GM19328 (cell line): ENCODE measurements at regions not wholly inside any gene's neighbourhood (a gene's known extent, or its start where the extent isn't known, plus 50 kb on each side); places are given as distances from the start of the nearest gene placed in this dataset.
"Not testable (repeated sequence)": the region's sequence is repeated elsewhere in the genome, so short reads cannot be mapped to it uniquely, and the experiment has no call there.

Experiments used
- ATAC-seq: cut with Tn5 transposase; IDR thresholded peaks from one replicate; pipeline ENCODE4 v1.9.1; 2021; ENCODE audit warnings: mild to moderate bottlenecking, moderate library complexity; ENCODE audit not compliant: unreplicated experiment

- ATAC-seq = no peak
Observed at GRCh38 chrX:39427492-39427891, 626.2 kb downstream of the MID1IP1 start.

GRCh38 chrX:39427906-39428305 is 626.6 kb downstream of the MID1IP1 start:
- ATAC-seq = no peak

GRCh38 chrX:39430551-39430950 is 629.3 kb downstream of the MID1IP1 start:
- no peak for ATAC-seq

GRCh38 chrX:39431893-39432292 is 630.6 kb downstream of the MID1IP1 start:
- no peak for ATAC-seq

- not testable (repeated sequence) for ATAC-seq
Observed at GRCh38 chrX:39434671-39435070, 633.4 kb downstream of the MID1IP1 start.

- not testable (repeated sequence) for ATAC-seq
Observed at GRCh38 chrX:39436538-39436937, 635.3 kb downstream of the MID1IP1 start.

- no peak for ATAC-seq
Observed at GRCh38 chrX:39437670-39438441, 636.6 kb downstream of the MID1IP1 start.

- ATAC-seq = no peak
Observed at GRCh38 chrX:39438603-39439602, 637.6 kb downstream of the MID1IP1 start.

- no peak for ATAC-seq
Observed at GRCh38 chrX:39439906-39440798, 638.9 kb downstream of the MID1IP1 start.

GRCh38 chrX:39440799-39441284 is 639.6 kb downstream of the MID1IP1 start:
- no peak for ATAC-seq

GRCh38 chrX:39442332-39442731 is 641.1 kb downstream of the MID1IP1 start:
- no peak for ATAC-seq

GRCh38 chrX:39443240-39443639 is 642.0 kb downstream of the MID1IP1 start:
- no peak for ATAC-seq

GRCh38 chrX:39445336-39445735 is 644.1 kb downstream of the MID1IP1 start:
- ATAC-seq = no peak

- no peak for ATAC-seq
Observed at GRCh38 chrX:39449352-39449751, 648.1 kb downstream of the MID1IP1 start.

GRCh38 chrX:39450234-39450977 is 647.4 kb downstream of the BCOR start:
- no peak for ATAC-seq

GRCh38 chrX:39451046-39451445 is 646.7 kb downstream of the BCOR start:
- no peak for ATAC-seq

- ATAC-seq = no peak
Observed at GRCh38 chrX:39452401-39452800, 645.4 kb downstream of the BCOR start.

- ATAC-seq = no peak
Observed at GRCh38 chrX:39453889-39454621, 643.7 kb downstream of the BCOR start.
